ENCODE measurements at regions not wholly inside any gene's neighbourhood (a gene's known extent, or its start where the extent isn't known, plus 50 kb on each side); places are given as distances from the start of the nearest gene placed in this dataset.

- Histone ChIP-seq H3K27me3 (ENCODE audit: control insufficient read depth in 1 of 2, insufficient read depth in 2 of 2, low read length in 2 of 2) (no peaks in the 10 kb centered on the region), H3K4me3 (ENCODE audit: low read length in 2 of 2) (no peak overlapping the region), H3K4me1 (ENCODE audit: control insufficient read depth, insufficient read depth, low read length) (no peaks in the 10 kb centered on the region), H3K9ac (ENCODE audit: low read length in 2 of 2) (no peak overlapping the region), H3K36me3 (ENCODE audit: control insufficient read depth in 2 of 2, insufficient read depth in 2 of 2, low read length in 2 of 2) (no peaks in the 10 kb centered on the region), H3K9me3 (ENCODE audit: control insufficient read depth in 2 of 2, low read length in 2 of 2) (no peaks in the 10 kb centered on the region), H3K27ac (ENCODE audit: low read length) (no peak overlapping the region)
These were observed 347.3 kb upstream of the ZNF608 start for GRCh38 chr5:125093776-125094175.

DNA sequence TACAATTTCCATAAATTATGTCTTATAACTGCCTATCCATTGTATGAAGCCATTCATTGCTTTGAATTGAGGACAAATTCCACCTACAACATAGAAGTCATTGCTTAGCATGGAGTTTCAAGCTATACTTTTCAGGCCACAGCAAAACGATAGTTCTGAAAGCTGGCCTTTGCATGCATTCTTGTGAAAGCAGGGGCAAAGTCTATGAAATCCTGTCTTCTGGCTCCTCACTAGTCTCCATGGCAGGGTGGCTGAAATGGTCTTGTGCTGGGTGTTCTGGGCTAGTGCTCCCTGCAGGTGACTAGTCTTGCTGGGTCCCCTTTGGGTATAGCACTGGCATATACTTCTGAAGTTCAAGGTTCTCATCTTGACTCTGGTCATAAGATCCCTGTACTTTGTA is 353.9 kb upstream of the ZNF608 start:
- Histone ChIP-seq H3K4me1 (ENCODE audit: control insufficient read depth, insufficient read depth, low read length) (no peaks in the 10 kb centered on the region), H3K36me3 (ENCODE audit: control insufficient read depth in 2 of 2, insufficient read depth in 2 of 2, low read length in 2 of 2) (no peaks in the 10 kb centered on the region), H3K9me3 (ENCODE audit: control insufficient read depth in 2 of 2, low read length in 2 of 2) (no peaks in the 10 kb centered on the region), H3K4me3 (ENCODE audit: low read length in 2 of 2) (no peak overlapping the region), H3K27me3 (ENCODE audit: control insufficient read depth in 1 of 2, insufficient read depth in 2 of 2, low read length in 2 of 2) (no peaks in the 10 kb centered on the region), H3K27ac (ENCODE audit: low read length) (no peak overlapping the region), H3K9ac (ENCODE audit: low read length in 2 of 2) (no peak overlapping the region)

- Histone ChIP-seq H3K4me3 (ENCODE audit: low read length in 2 of 2) (no peak overlapping the region), H3K27ac (ENCODE audit: low read length) (no peak overlapping the region), H3K36me3 (ENCODE audit: control insufficient read depth in 2 of 2, insufficient read depth in 2 of 2, low read length in 2 of 2) (no peaks in the 10 kb centered on the region), H3K4me1 (ENCODE audit: control insufficient read depth, insufficient read depth, low read length) (no peaks in the 10 kb centered on the region), H3K9me3 (ENCODE audit: control insufficient read depth in 2 of 2, low read length in 2 of 2) (no peaks in the 10 kb centered on the region), H3K9ac (ENCODE audit: low read length in 2 of 2) (no peak overlapping the region), H3K27me3 (ENCODE audit: control insufficient read depth in 1 of 2, insufficient read depth in 2 of 2, low read length in 2 of 2) (no peaks in the 10 kb centered on the region)
These were observed 354.5 kb upstream of the ZNF608 start for GRCh38 chr5:125100951-125101350.

- Histone ChIP-seq H3K4me3 (ENCODE audit: low read length in 2 of 2) (no peak overlapping the region), H3K27ac (ENCODE audit: low read length) (no peak overlapping the region), H3K4me1 (ENCODE audit: control insufficient read depth, insufficient read depth, low read length) (no peaks in the 10 kb centered on the region), H3K36me3 (ENCODE audit: control insufficient read depth in 2 of 2, insufficient read depth in 2 of 2, low read length in 2 of 2) (no peaks in the 10 kb centered on the region), H3K9me3 (ENCODE audit: control insufficient read depth in 2 of 2, low read length in 2 of 2) (no peaks in the 10 kb centered on the region), H3K27me3 (ENCODE audit: control insufficient read depth in 1 of 2, insufficient read depth in 2 of 2, low read length in 2 of 2) (no peaks in the 10 kb centered on the region), H3K9ac (ENCODE audit: low read length in 2 of 2) (no peak overlapping the region)
These were observed 357.0 kb upstream of the ZNF608 start for GRCh38 chr5:125103459-125103858.

- no peak overlapping the region for H3K9ac ChIP-seq (ENCODE audit: low read length in 2 of 2)
- no peak overlapping the region for H3K4me3 ChIP-seq (ENCODE audit: low read length in 2 of 2)
- no peaks in the 10 kb centered on the region for H3K36me3 ChIP-seq (ENCODE audit: control insufficient read depth in 2 of 2, insufficient read depth in 2 of 2, low read length in 2 of 2)
- no peaks in the 10 kb centered on the region for H3K27me3 ChIP-seq (ENCODE audit: control insufficient read depth in 1 of 2, insufficient read depth in 2 of 2, low read length in 2 of 2)
- H3K27ac ChIP-seq (ENCODE audit: low read length): no peak overlapping the region
- no peaks in the 10 kb centered on the region for H3K4me1 ChIP-seq (ENCODE audit: control insufficient read depth, insufficient read depth, low read length)
- H3K9me3 ChIP-seq (ENCODE audit: control insufficient read depth in 2 of 2, low read length in 2 of 2): no peaks in the 10 kb centered on the region
These were observed 359.8 kb upstream of the ZNF608 start for GRCh38 chr5:125106271-125106670.

- H3K36me3 ChIP-seq (ENCODE audit: control insufficient read depth in 2 of 2, insufficient read depth in 2 of 2, low read length in 2 of 2): no peaks in the 10 kb centered on the region
- H3K27me3 ChIP-seq (ENCODE audit: control insufficient read depth in 1 of 2, insufficient read depth in 2 of 2, low read length in 2 of 2): no peaks in the 10 kb centered on the region
- H3K9ac ChIP-seq (ENCODE audit: low read length in 2 of 2): no peak overlapping the region
- no peak overlapping the region for H3K27ac ChIP-seq (ENCODE audit: low read length)
- no peak overlapping the region for H3K4me3 ChIP-seq (ENCODE audit: low read length in 2 of 2)
- no peaks in the 10 kb centered on the region for H3K9me3 ChIP-seq (ENCODE audit: control insufficient read depth in 2 of 2, low read length in 2 of 2)
- H3K4me1 ChIP-seq (ENCODE audit: control insufficient read depth, insufficient read depth, low read length): no peaks in the 10 kb centered on the region
These were observed 360.4 kb upstream of the ZNF608 start for GRCh38 chr5:125106881-125107280.

DNA sequence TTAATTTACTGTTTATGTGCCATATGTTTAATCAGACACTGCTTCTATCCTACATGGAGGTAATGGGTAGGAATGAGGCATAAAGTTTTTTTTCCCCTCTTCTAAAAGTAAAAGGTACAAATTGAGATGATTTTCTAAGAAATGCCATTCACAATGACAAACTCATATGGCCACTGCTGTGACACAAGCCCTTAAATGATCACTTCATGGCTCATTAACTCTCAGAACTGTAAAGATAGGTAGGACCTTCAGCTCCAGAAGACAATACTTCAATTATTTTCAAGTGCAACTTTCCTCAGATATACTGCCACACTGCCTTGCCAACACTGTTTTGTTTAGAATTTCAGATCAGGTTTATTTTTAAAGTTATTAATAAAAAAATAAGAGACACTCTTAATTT is 362.9 kb upstream of the ZNF608 start:
- no peaks in the 10 kb centered on the region for H3K36me3 ChIP-seq (ENCODE audit: control insufficient read depth in 2 of 2, insufficient read depth in 2 of 2, low read length in 2 of 2)
- no peak overlapping the region for H3K27ac ChIP-seq (ENCODE audit: low read length)
- no peaks in the 10 kb centered on the region for H3K9me3 ChIP-seq (ENCODE audit: control insufficient read depth in 2 of 2, low read length in 2 of 2)
- H3K27me3 ChIP-seq (ENCODE audit: control insufficient read depth in 1 of 2, insufficient read depth in 2 of 2, low read length in 2 of 2): no peaks in the 10 kb centered on the region
- H3K9ac ChIP-seq (ENCODE audit: low read length in 2 of 2): no peak overlapping the region
- no peaks in the 10 kb centered on the region for H3K4me1 ChIP-seq (ENCODE audit: control insufficient read depth, insufficient read depth, low read length)
- no peak overlapping the region for H3K4me3 ChIP-seq (ENCODE audit: low read length in 2 of 2)

- Histone ChIP-seq H3K27ac (ENCODE audit: low read length) (no peak overlapping the region), H3K36me3 (ENCODE audit: control insufficient read depth in 2 of 2, insufficient read depth in 2 of 2, low read length in 2 of 2) (no peaks in the 10 kb centered on the region), H3K9ac (ENCODE audit: low read length in 2 of 2) (no peak overlapping the region), H3K4me3 (ENCODE audit: low read length in 2 of 2) (no peak overlapping the region), H3K27me3 (ENCODE audit: control insufficient read depth in 1 of 2, insufficient read depth in 2 of 2, low read length in 2 of 2) (no peaks in the 10 kb centered on the region), H3K9me3 (ENCODE audit: control insufficient read depth in 2 of 2, low read length in 2 of 2) (no peaks in the 10 kb centered on the region), H3K4me1 (ENCODE audit: control insufficient read depth, insufficient read depth, low read length) (no peaks in the 10 kb centered on the region)
These were observed 363.4 kb upstream of the ZNF608 start for GRCh38 chr5:125109816-125110215.

DNA sequence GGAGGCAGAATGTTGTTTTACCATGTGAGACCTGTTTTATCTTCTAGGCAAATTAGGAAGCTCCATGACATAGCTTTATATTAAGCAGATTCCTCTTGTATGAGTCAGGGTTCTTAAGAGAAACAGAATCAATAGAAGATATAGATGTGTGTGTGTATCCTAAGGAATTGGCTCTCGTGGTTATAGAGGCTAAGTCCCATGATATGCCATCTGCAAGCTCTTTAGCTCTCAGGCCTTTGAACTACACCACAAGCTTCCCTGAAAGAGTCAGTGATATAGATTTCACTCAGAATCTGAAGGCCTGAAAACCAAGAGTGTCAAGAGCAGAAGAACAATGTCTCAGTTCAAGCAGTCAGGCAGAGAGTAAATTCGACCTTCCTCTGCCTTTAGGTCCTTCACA is 365.8 kb upstream of the ZNF608 start:
- no peaks in the 10 kb centered on the region for H3K9me3 ChIP-seq (ENCODE audit: control insufficient read depth in 2 of 2, low read length in 2 of 2)
- H3K27ac ChIP-seq (ENCODE audit: low read length): no peak overlapping the region
- H3K4me3 ChIP-seq (ENCODE audit: low read length in 2 of 2): no peak overlapping the region

DNA sequence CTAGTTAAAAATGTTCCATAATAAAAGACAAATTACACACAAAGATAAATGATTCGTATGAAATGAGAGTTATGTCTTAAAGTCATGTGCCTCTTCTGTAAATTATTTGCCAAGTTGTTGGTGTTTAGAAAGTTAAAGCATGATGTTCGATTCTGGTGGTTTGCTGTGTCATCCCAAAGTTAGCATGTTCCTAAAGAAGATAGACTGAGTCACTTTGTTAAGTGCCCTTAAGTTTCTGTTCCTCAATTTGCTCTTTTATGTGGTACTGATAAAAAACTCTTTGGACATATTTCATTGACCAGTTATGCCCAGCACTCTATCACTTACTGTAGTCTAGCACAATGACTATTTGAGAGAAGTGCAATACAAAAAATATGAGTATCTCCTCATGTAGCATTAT is 366.9 kb upstream of the ZNF608 start:
- Histone ChIP-seq H3K9me3 (ENCODE audit: control insufficient read depth in 2 of 2, low read length in 2 of 2) (no peaks in the 10 kb centered on the region), H3K9ac (ENCODE audit: low read length in 2 of 2) (no peak overlapping the region), H3K4me1 (ENCODE audit: control insufficient read depth, insufficient read depth, low read length) (no peaks in the 10 kb centered on the region), H3K36me3 (ENCODE audit: control insufficient read depth in 2 of 2, insufficient read depth in 2 of 2, low read length in 2 of 2) (no peaks in the 10 kb centered on the region), H3K4me3 (ENCODE audit: low read length in 2 of 2) (no peak overlapping the region), H3K27ac (ENCODE audit: low read length) (no peak overlapping the region), H3K27me3 (ENCODE audit: control insufficient read depth in 1 of 2, insufficient read depth in 2 of 2, low read length in 2 of 2) (no peaks in the 10 kb centered on the region)

More for the DNA sequence above, 365.8 kb upstream of the ZNF608 start:
- Histone ChIP-seq H3K27me3 (ENCODE audit: control insufficient read depth in 1 of 2, insufficient read depth in 2 of 2, low read length in 2 of 2) (no peaks in the 10 kb centered on the region), H3K4me1 (ENCODE audit: control insufficient read depth, insufficient read depth, low read length) (no peaks in the 10 kb centered on the region), H3K9ac (ENCODE audit: low read length in 2 of 2) (no peak overlapping the region), H3K36me3 (ENCODE audit: control insufficient read depth in 2 of 2, insufficient read depth in 2 of 2, low read length in 2 of 2) (no peaks in the 10 kb centered on the region)

DNA sequence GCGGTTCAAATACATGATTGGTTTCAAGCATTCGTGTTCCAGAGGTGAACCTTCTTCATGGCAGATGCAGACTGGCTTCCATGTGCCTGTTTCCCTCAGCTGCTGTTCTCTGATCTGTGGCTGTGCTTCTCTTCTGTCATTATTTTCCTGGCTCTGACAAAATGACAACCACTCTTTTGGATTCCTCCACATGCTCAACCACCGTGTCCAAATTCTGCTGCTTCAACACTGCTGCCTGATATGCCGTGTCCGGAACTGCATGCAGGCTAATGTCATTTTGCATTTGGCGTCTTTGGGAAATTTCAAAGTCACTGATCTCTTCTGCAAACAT is 368.7 kb upstream of the ZNF608 start:
- Histone ChIP-seq H3K4me1 (ENCODE audit: control insufficient read depth, insufficient read depth, low read length) (no peaks in the 10 kb centered on the region), H3K36me3 (ENCODE audit: control insufficient read depth in 2 of 2, insufficient read depth in 2 of 2, low read length in 2 of 2) (no peaks in the 10 kb centered on the region), H3K27ac (ENCODE audit: low read length) (no peak overlapping the region), H3K9ac (ENCODE audit: low read length in 2 of 2) (no peak overlapping the region), H3K27me3 (ENCODE audit: control insufficient read depth in 1 of 2, insufficient read depth in 2 of 2, low read length in 2 of 2) (no peaks in the 10 kb centered on the region), H3K4me3 (ENCODE audit: low read length in 2 of 2) (no peak overlapping the region), H3K9me3 (ENCODE audit: control insufficient read depth in 2 of 2, low read length in 2 of 2) (no peaks in the 10 kb centered on the region)

GRCh38 chr5:125117566-125117965 is 371.1 kb upstream of the ZNF608 start:
- Histone ChIP-seq H3K27ac (ENCODE audit: low read length) (no peak overlapping the region), H3K9me3 (ENCODE audit: control insufficient read depth in 2 of 2, low read length in 2 of 2) (no peaks in the 10 kb centered on the region), H3K36me3 (ENCODE audit: control insufficient read depth in 2 of 2, insufficient read depth in 2 of 2, low read length in 2 of 2) (no peaks in the 10 kb centered on the region), H3K4me3 (ENCODE audit: low read length in 2 of 2) (no peak overlapping the region), H3K4me1 (ENCODE audit: control insufficient read depth, insufficient read depth, low read length) (no peaks in the 10 kb centered on the region), H3K27me3 (ENCODE audit: control insufficient read depth in 1 of 2, insufficient read depth in 2 of 2, low read length in 2 of 2) (no peaks in the 10 kb centered on the region), H3K9ac (ENCODE audit: low read length in 2 of 2) (no peak overlapping the region)

All from stomach smooth muscle (tissue), 2 donors.